ENCODE measurements at regions not wholly inside any gene's neighbourhood (a gene's known extent, or its start where the extent isn't known, plus 50 kb on each side); places are given as distances from the start of the nearest gene placed in this dataset.

DNA sequence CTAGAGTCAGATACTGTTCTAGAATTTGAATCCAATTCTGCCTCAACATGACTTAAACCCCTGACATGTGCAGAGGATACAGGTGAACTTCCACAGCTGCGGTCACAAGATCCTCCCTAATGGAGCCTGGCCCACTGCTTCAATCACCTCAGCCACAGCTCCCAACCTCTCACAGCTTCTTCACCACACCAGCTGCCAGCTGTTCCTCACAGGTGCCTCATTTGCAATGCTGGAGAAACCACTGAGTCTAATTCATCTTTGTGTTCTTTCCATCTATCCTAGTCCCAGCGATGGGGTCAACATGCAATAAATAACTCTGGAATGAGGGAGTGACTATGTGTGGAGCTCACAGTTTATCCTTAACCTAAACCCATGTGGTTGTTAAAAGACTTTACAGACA is 72.0 kb upstream of the MAF start:
- H3K27me3 Mint-ChIP-seq (ENCODE audit: low read depth) = peaks cover 8% of the 10 kb centered on the region
- DNase-seq (ENCODE audit: low spot score in 2 of 2, unreplicated experiment in 2 of 2) = no peak
- TF ChIP-seq, protein P1, sequence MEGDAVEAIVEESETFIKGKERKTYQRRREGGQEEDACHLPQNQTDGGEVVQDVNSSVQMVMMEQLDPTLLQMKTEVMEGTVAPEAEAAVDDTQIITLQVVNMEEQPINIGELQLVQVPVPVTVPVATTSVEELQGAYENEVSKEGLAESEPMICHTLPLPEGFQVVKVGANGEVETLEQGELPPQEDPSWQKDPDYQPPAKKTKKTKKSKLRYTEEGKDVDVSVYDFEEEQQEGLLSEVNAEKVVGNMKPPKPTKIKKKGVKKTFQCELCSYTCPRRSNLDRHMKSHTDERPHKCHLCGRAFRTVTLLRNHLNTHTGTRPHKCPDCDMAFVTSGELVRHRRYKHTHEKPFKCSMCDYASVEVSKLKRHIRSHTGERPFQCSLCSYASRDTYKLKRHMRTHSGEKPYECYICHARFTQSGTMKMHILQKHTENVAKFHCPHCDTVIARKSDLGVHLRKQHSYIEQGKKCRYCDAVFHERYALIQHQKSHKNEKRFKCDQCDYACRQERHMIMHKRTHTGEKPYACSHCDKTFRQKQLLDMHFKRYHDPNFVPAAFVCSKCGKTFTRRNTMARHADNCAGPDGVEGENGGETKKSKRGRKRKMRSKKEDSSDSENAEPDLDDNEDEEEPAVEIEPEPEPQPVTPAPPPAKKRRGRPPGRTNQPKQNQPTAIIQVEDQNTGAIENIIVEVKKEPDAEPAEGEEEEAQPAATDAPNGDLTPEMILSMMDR (IDR thresholded peaks at IDR 0.05; ENCODE audit: unreplicated experiment) = no peak
- peaks cover 20% of the 10 kb centered on the region for H3K9me3 Mint-ChIP-seq
- H3K4me1 Mint-ChIP-seq = no peaks in the 10 kb centered on the region
- H3K36me3 Mint-ChIP-seq = no peaks in the 10 kb centered on the region
- no peak overlapping the region for H3K4me3 Mint-ChIP-seq
- no peak overlapping the region for H3K27ac Mint-ChIP-seq

DNA sequence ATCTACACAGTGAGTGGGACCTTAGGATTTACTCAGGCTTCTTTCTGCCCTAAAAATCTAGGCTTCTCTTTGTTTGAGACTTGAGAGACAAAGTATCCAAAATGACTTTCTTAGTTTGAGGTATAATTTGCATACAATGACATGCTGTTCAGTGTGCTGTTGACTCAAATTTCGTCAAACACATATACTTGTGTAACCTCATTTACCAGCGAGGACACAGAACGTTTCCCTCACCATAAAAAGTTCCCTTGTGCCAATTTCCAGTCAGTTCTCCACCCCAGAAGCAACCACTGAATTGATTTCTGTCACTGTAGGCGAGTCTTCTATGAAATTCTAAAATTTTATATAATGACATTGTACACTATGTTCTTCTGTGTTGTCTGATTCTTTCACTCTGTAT is 68.0 kb upstream of the MAF start:
- H3K4me1 Mint-ChIP-seq = no peaks in the 10 kb centered on the region
- peaks cover 23% of the 10 kb centered on the region for H3K9me3 Mint-ChIP-seq
- H3K27ac Mint-ChIP-seq = no peak overlapping the region
- H3K4me3 Mint-ChIP-seq = no peak overlapping the region
- no peaks in the 10 kb centered on the region for H3K36me3 Mint-ChIP-seq
- TF ChIP-seq, protein P1 (IDR thresholded peaks at IDR 0.05; ENCODE audit: unreplicated experiment) = no peak
- peaks cover 20% of the 10 kb centered on the region for H3K27me3 Mint-ChIP-seq (ENCODE audit: low read depth)
- DNase-seq (ENCODE audit: low spot score in 2 of 2, unreplicated experiment in 2 of 2) = no peak

DNA sequence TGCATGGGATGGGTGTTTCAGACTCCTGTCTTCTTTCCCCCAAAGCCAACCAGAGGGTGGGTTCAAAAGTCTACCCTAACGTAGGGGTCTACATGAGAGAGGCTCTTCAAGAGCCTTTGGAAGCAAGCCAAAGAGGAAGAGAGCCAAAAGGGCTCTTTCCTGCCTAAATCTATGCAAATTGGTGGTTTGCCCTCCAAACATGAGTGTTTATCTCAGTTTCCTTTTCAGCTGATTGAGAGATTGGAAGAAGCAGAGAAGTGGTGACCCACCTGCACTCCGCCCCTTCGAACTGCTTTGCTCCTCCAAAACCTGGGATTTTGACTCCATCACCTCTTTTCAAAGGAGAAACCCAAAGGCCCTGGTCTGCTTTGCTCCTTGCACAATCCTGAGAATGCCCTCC is 65.4 kb upstream of the MAF start:
- H3K27ac Mint-ChIP-seq = no peak overlapping the region
- H3K4me1 Mint-ChIP-seq = no peaks in the 10 kb centered on the region
- H3K9me3 Mint-ChIP-seq = peaks cover 34% of the 10 kb centered on the region
- H3K36me3 Mint-ChIP-seq = no peaks in the 10 kb centered on the region
- TF ChIP-seq, protein P1 (IDR thresholded peaks at IDR 0.05; ENCODE audit: unreplicated experiment) = no peak
- H3K4me3 Mint-ChIP-seq = no peak overlapping the region
- H3K27me3 Mint-ChIP-seq (ENCODE audit: low read depth) = peaks cover 30% of the 10 kb centered on the region
- DNase-seq (ENCODE audit: low spot score in 2 of 2, unreplicated experiment in 2 of 2) = no peak

DNA sequence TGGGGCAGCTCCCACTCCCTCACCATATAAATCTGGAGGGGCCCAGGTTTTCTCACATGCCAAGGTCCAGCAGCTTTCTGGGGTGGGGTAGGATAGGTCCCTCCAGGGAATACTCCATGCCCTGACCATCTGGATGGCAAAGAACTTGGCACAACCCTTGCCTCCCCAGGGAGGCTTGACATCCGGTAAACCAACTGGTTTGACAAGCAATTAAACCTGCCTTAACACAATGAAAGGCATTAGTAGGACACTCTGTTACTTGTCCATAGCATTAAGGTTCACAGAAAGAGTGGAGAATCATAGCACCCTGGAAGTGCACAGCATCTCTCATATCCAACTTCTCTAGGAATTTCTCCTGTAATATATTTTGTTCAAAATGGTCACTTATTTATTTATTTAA is 63.9 kb upstream of the MAF start:
- no peaks in the 10 kb centered on the region for H3K36me3 Mint-ChIP-seq
- TF ChIP-seq, protein P1 (IDR thresholded peaks at IDR 0.05; ENCODE audit: unreplicated experiment) = no peak
- DNase-seq (ENCODE audit: low spot score in 2 of 2, unreplicated experiment in 2 of 2) = no peak
- no peak overlapping the region for H3K27ac Mint-ChIP-seq
- H3K27me3 Mint-ChIP-seq (ENCODE audit: low read depth) = peaks cover 37% of the 10 kb centered on the region
- H3K4me3 Mint-ChIP-seq = no peak overlapping the region
- H3K4me1 Mint-ChIP-seq = peaks cover under 1% of the 10 kb centered on the region
- H3K9me3 Mint-ChIP-seq = peaks cover 25% of the 10 kb centered on the region

DNA sequence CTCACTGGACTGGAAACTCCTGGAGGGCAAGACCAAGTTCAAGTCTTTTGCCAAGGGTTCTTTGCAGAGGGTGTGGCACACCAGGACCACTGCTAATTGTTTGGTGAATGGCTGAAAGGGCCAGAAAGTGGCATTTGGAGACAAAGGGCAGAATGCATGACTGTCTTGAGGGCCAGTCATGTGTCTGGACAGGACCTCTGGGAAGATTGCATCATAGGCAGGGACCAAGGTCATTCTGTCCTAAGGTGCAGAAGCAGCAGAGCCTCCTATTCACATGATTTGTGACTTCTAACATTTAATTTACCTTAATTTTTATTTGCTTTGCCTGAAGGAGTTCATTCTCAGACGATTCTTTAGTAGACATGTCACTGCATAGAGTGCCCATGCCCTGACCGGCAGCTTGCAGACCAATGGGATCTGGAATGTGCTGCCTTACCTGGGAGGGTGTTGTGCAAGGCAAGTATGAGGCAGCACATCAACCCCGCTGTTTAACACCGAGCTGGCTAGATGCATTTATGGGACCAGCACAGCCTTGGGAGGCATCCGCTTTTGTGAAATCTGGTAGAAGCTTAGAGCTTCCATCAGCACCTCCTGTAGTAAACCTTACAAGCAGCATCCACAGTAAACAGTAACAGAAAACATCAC is 62.3 kb upstream of the MAF start:
- TF ChIP-seq, protein P1 (IDR thresholded peaks at IDR 0.05; ENCODE audit: unreplicated experiment) = no peak
- peaks cover 37% of the 10 kb centered on the region for H3K27me3 Mint-ChIP-seq (ENCODE audit: low read depth)
- no peak overlapping the region for H3K4me3 Mint-ChIP-seq
- peaks cover 14% of the 10 kb centered on the region for H3K4me1 Mint-ChIP-seq
- H3K36me3 Mint-ChIP-seq = no peaks in the 10 kb centered on the region
- DNase-seq (ENCODE audit: low spot score in 2 of 2, unreplicated experiment in 2 of 2) = no peak
- peaks cover 16% of the 10 kb centered on the region for H3K9me3 Mint-ChIP-seq
- H3K27ac Mint-ChIP-seq = no peak overlapping the region

DNA sequence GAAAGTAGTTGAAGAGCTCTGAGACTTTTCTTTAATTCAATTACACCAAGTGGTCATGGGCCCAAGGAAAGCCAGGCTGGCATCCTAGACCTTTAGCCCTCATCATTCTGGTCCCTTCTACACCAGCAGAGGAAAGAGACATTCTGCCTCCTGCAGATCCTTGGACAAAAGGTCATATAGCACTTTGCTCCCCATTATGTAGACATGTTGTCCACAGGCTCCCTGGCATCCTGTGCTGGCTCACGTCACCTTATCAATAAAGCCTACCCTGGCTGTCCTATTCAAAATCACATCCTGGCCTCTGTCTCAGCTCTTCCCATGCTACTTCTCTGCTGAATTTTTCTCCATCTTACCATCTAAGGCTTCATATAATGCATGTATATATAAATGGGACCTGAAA is 61.6 kb upstream of the MAF start:
- Mint-ChIP-seq H3K36me3 (no peaks in the 10 kb centered on the region), H3K9me3 (peaks cover 16% of the 10 kb centered on the region), H3K27me3 (ENCODE audit: low read depth) (peaks cover 37% of the 10 kb centered on the region), H3K27ac (no peak overlapping the region), H3K4me3 (no peak overlapping the region), H3K4me1 (peaks cover 16% of the 10 kb centered on the region)
- TF ChIP-seq, protein P1 (IDR thresholded peaks at IDR 0.05; ENCODE audit: unreplicated experiment) = no peak
- DNase-seq (ENCODE audit: low spot score in 2 of 2, unreplicated experiment in 2 of 2) = no peak
